Common myeloid progenitor, CD34-positive (primary cell): ENCODE measurements at regions not wholly inside any gene's neighbourhood (a gene's known extent, or its start where the extent isn't known, plus 50 kb on each side); places are given as distances from the start of the nearest gene placed in this dataset.

Experiments
- CTCF ChIA-PET: fragments of 350-600 bp; sonication (Branson Sonifier 250); formaldehyde crosslinking; loops from one replicate; lab custom pipeline; 2021; ENCODE audit warnings: antibody characterized with exemption; lab: Charles Lee
- POLR2A ChIA-PET: fragments of 350-600 bp; sonication (Branson Sonifier 250); formaldehyde crosslinking; loops from one replicate; lab custom pipeline; 2021; ENCODE audit warnings: antibody characterized with exemption; lab: Charles Lee
- DNase-seq, 3 donors: peaks; one replicate each; pipeline versions ENCODE4 v3.0.0 to v3.0.0-alpha.2; 2013
- H3K27ac ChIP-seq, 2 experiments: 1 replicate in 1 of 2; 2 replicates in 1 of 2; pipeline ENCODE4 v1.7.0; 2013; ENCODE audit warnings: inconsistent platforms in 2 of 2, low read length in 2 of 2, mild to moderate bottlenecking in 2 of 2, low read depth in 1 of 2, moderate library complexity in 1 of 2; ENCODE audit not compliant: severe bottlenecking in 2 of 2, insufficient read depth in 1 of 2, poor library complexity in 1 of 2
- H3K27me3 ChIP-seq, 5 experiments: replicated peaks in 2 of 5; 1 replicate in 3 of 5; 2 replicates in 2 of 5; pipeline versions ENCODE4 v1.6.1 to v1.7.0; 2013; ENCODE audit warnings: low read length in 4 of 5, mild to moderate bottlenecking in 2 of 5, moderate library complexity in 2 of 5, inconsistent platforms in 1 of 5; ENCODE audit not compliant: insufficient read depth in 5 of 5, control insufficient read depth in 4 of 5
- H3K36me3 ChIP-seq, 4 experiments: 1 replicate in 2 of 4; 2 replicates in 2 of 4; pipeline versions ENCODE4 v1.6.1 to v1.7.0; 2013; ENCODE audit warnings: low read length in 3 of 4, control low read depth in 1 of 4, mild to moderate bottlenecking in 1 of 4; ENCODE audit not compliant: control insufficient read depth in 4 of 4, insufficient read depth in 4 of 4
- H3K4me1 ChIP-seq, 4 experiments: 1 replicate in 3 of 4; 2 replicates in 1 of 4; pipeline versions ENCODE4 v1.6.1 to v1.7.1; 2013; ENCODE audit warnings: low read length in 3 of 4, mild to moderate bottlenecking in 3 of 4, control low read depth in 1 of 4, inconsistent platforms in 1 of 4, moderate library complexity in 1 of 4; ENCODE audit not compliant: control insufficient read depth in 4 of 4, insufficient read depth in 4 of 4; ENCODE audit errors: control extremely low read depth in 1 of 4
- H3K4me3 ChIP-seq, 7 experiments: 1 replicate in 4 of 7; 2 replicates in 3 of 7; pipeline versions ENCODE4 v1.5.1 to v1.7.0; 2013; ENCODE audit warnings: mild to moderate bottlenecking in 7 of 7, low read length in 6 of 7, moderate library complexity in 6 of 7, inconsistent platforms in 2 of 7, low read depth in 2 of 7, control low read depth in 1 of 7; ENCODE audit not compliant: insufficient read depth in 4 of 7, control insufficient read depth in 1 of 7; ENCODE audit errors: extremely low read depth in 1 of 7
- H3K9me3 ChIP-seq, 5 experiments: 1 replicate in 4 of 5; 2 replicates in 1 of 5; pipeline versions ENCODE4 v1.6.1 to v1.7.1; 2013; ENCODE audit warnings: low read length in 4 of 5, mild to moderate bottlenecking in 2 of 5, inconsistent platforms in 1 of 5, low read depth in 1 of 5, moderate library complexity in 1 of 5; ENCODE audit not compliant: control insufficient read depth in 4 of 5, insufficient read depth in 2 of 5; ENCODE audit errors: control extremely low read depth in 1 of 5
- WGBS: methylation state at CpG from one replicate; pipeline ENCODE4 v1.1.5; 2013; ENCODE audit not compliant: insufficient coverage; 5-methylcytosine and 5-hydroxymethylcytosine counted together

GRCh38 chr9:22682961-22683699, 236.5 kb downstream of the DMRTA1 start:
- no peaks in the 10 kb centered on the region for H3K27me3 ChIP-seq
- DNase-seq = no peak
- H3K36me3 ChIP-seq = no peaks in the 10 kb centered on the region
- no peak overlapping the region for H3K27ac ChIP-seq
- WGBS = 60% methylated on average over 2 of the region's 4 CpGs
- H3K4me1 ChIP-seq = no peaks in the 10 kb centered on the region
- H3K4me3 ChIP-seq = no peak overlapping the region
- CTCF ChIA-PET = no interaction called here
- POLR2A ChIA-PET = no interaction called here
- H3K9me3 ChIP-seq = no peaks in the 10 kb centered on the region

DNA sequence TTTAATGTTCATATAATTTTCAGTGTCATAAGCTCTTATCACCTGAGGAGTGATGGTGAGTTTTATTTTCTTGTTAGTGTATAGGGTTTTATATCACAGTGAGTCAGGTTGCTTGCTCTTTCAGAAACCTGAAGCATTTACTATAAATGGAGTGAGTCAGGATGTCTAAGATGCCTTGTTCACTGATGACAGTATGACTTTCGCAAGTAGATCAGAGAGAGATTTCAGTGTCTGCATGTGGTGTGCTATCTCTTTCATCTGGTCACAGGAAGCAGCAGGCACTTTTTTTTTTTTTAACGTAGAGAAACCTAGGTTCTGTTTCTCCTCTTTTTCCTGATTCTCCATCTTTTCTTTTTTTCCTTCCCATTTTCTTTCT, 237.1 kb downstream of the DMRTA1 start:
- POLR2A ChIA-PET = no interaction called here
- DNase-seq = no peak
- H3K27ac ChIP-seq = no peak overlapping the region

DNA sequence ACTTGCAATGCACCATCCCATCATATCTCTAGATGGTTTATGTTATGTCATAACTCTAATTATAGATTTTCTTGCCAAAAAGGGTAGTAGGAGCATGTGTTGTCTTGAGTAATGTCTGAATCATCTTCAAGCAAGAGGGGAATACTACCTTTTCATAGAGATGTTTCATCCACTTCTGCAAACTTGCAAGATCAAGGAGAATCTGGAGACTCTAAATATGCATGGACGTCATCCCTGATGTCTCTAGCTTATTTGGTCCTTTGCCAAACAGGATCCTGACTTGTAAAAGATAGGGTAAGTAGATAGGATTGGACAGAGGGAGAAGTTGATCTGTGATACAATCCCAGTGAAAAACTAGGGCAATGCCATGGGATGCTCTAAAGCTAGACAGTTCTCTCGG, 246.5 kb downstream of the DMRTA1 start:
- Histone ChIP-seq H3K36me3 (no peaks in the 10 kb centered on the region), H3K4me1 (no peaks in the 10 kb centered on the region), H3K27ac (no peak overlapping the region), H3K9me3 (no peaks in the 10 kb centered on the region), H3K27me3 (no peaks in the 10 kb centered on the region), H3K4me3 (no peak overlapping the region)
- no peak for DNase-seq
- ChIA-PET POLR2A (no interaction called here), CTCF (no interaction called here)
- 93% methylated on average over 2 of the region's 2 CpGs for WGBS

More for the DNA sequence above, 237.1 kb downstream of the DMRTA1 start:
- Histone ChIP-seq H3K27me3 (no peaks in the 10 kb centered on the region), H3K9me3 (no peaks in the 10 kb centered on the region), H3K4me1 (no peaks in the 10 kb centered on the region), H3K4me3 (no peak overlapping the region), H3K36me3 (no peaks in the 10 kb centered on the region)
- CTCF ChIA-PET = no interaction called here
- whole genome bisulfite sequencing = 80% methylated on average over 1 of the region's 2 CpGs

GRCh38 chr9:22700171-22700570, 253.5 kb downstream of the DMRTA1 start:
- Histone ChIP-seq H3K4me3 (no peak overlapping the region), H3K27me3 (no peaks in the 10 kb centered on the region), H3K27ac (no peak overlapping the region), H3K9me3 (no peaks in the 10 kb centered on the region), H3K4me1 (no peaks in the 10 kb centered on the region), H3K36me3 (no peaks in the 10 kb centered on the region)
- POLR2A ChIA-PET = no interaction called here
- DNase-seq = no peak
- CTCF ChIA-PET = no interaction called here

DNA sequence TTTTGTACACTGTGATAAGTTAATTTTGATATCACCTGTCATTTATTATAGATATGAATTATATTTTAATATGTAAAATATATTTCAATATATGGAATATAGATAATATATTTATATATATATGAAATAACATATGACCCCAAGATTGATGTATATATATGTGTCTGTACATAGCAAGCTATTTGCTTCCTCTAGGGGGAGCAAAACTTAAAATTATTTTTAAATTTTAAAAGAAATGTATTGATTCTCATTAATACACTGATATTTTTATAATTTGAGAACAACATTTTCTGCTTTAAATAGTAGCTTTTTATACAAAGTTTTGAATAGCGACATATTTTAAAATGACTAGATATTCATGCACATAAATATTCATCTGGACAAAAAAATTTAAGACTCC, 272.0 kb downstream of the DMRTA1 start:
- ChIA-PET POLR2A (no interaction called here), CTCF (no interaction called here)
- no peaks in the 10 kb centered on the region for H3K9me3 ChIP-seq
- no peak overlapping the region for H3K27ac ChIP-seq
- H3K36me3 ChIP-seq = no peaks in the 10 kb centered on the region
- WGBS = no CpG with 5 or more reads among the region's 1 CpG
- no peaks in the 10 kb centered on the region for H3K4me1 ChIP-seq
- no peaks in the 10 kb centered on the region for H3K27me3 ChIP-seq
- H3K4me3 ChIP-seq = no peak overlapping the region
- no peak for DNase-seq

- Histone ChIP-seq H3K4me3 (no peak overlapping the region), H3K9me3 (no peaks in the 10 kb centered on the region), H3K27ac (no peak overlapping the region), H3K36me3 (no peaks in the 10 kb centered on the region), H3K27me3 (no peaks in the 10 kb centered on the region), H3K4me1 (no peaks in the 10 kb centered on the region)
- ChIA-PET POLR2A (no interaction called here), CTCF (no interaction called here)
- no peak for DNase-seq
- no CpG with 5 or more reads among the region's 2 CpGs for WGBS
Observed at GRCh38 chr9:22722492-22722891, 275.9 kb downstream of the DMRTA1 start.

DNA sequence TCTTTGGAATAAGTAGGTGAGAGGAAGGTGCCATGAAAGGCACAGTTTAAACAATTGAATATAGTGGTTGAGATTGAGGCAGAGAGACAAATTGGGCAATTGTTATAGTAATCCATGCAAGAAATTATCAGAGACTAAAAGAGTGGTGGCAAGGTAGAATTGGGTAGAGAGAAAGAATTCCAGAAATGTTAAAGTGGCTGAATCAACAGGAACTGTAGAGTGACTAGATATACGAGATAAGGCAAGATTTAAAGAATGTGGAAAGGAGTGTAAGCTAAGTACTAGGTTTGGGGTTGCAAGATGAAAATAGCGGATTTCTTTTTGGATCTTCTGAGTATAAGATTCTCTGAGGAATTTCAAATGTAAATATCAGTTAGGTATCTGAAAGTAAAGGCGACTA, 285.2 kb downstream of the DMRTA1 start:
- Histone ChIP-seq H3K36me3 (no peaks in the 10 kb centered on the region), H3K4me1 (no peaks in the 10 kb centered on the region), H3K27ac (no peak overlapping the region), H3K9me3 (no peaks in the 10 kb centered on the region), H3K27me3 (no peaks in the 10 kb centered on the region), H3K4me3 (no peak overlapping the region)
- ChIA-PET POLR2A (no interaction called here), CTCF (no interaction called here)
- DNase-seq = no peak
- 83% methylated on average over 1 of the region's 3 CpGs for WGBS
